Right lung (tissue), 2 donors: ENCODE measurements at regions not wholly inside any gene's neighbourhood (a gene's known extent, or its start where the extent isn't known, plus 50 kb on each side); places are given as distances from the start of the nearest gene placed in this dataset.
A peak's percentile ranks its signal among the peaks of the same experiment; 100 is the strongest.

Experiments
- DNase-seq, 2 donors: peaks; one replicate each; pipeline ENCODE4 v3.0.0-alpha.2; 2013

DNA sequence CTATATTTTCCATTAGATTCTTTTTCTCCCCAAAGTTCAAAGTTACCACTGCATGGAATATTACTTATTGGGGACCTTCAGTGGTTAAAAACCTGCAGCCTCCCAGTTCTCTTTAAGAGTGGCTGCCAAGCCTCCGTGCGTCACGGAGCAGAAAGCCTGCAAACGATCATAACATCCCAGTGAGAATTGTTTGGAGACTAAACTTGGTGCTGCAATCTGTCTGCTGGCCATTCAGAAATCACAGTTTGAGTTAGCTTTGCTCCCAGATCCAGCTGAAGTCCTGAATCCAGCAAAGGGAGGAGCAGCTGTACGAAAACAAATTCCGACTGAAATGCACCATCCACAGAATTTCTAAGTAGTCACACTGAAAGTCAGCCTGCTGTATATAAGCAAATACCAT is 213.5 kb upstream of the PDE10A start:
- peak; percentile 38 to 55 for DNase-seq

DNA sequence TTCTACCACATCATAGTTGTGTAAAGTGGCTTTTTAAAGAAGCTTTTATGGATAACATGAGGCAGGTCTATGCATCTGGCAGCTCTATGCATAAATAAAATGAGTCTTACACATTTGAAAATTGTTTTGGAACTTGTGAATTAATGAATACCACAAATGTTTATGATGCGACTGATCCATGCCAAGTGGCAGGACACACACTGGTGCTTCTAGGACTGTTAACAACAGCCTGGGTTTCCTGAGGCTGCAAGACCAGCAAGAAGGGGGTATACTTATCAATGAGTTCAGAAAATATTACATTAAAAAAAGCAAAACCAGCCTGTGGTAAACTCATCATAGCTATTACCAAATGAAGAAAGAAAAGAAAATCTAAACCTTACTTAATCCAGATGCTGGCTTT is 212.9 kb upstream of the PDE10A start:
- no peak for DNase-seq

DNA sequence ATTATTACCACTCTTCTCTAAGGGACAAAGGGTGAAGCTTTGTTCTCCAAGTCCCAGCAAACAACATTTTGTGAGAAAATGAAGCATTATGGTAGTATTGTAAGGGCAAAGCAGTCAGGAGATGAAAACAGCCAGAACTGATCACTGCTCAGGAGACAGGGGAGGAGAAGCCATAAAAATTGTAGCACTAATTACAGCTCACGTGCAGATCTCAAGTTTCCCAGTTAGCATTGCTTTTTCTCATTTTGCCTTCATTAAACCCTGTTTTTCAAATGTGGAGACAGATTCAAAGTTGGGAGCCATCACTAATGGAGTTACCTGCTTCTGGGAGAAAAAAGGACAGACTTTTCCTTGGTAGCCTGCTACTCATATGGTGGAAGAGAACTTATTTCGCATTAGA is 210.9 kb upstream of the PDE10A start:
- no peak for DNase-seq

DNA sequence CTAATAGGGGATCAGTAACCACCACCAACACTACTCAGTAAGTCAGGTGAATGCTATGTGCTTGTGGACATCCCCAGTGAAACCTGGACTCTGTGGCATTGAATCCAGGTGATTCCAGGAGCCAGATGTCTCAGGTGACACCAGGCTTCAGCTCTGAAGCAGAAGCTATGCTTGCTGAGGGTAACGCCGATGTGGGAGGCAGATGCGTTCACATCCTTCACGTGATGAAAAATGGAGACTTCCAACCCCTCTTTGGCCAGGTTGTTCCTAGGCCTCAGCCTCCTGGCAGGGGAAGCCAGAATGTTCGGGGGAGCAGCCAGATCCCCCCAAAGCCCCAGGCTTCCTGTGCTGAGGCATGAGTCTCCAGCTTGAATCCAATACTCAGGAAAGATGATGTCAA is 209.8 kb upstream of the PDE10A start:
- no peak for DNase-seq

DNA sequence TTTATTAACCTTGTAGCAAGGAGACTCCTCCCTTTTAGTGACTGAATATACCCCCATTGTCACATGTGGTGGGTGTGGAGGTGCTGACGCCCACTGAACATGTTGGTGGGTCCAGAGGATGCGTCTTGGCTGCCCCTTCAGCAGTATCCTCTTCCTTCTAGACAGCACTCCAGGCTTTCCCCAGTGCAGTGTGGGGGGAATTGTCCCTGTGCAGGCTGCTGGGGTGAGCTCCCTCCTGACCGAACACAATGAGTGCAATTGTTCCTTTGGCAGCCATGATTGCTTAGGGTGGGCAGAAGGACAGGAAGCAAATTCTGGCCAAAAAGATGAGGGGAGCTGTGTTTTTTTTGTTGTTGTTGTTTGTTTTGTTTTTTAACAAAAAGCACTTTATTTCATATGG is 209.3 kb upstream of the PDE10A start:
- DNase-seq, result no peak

DNA sequence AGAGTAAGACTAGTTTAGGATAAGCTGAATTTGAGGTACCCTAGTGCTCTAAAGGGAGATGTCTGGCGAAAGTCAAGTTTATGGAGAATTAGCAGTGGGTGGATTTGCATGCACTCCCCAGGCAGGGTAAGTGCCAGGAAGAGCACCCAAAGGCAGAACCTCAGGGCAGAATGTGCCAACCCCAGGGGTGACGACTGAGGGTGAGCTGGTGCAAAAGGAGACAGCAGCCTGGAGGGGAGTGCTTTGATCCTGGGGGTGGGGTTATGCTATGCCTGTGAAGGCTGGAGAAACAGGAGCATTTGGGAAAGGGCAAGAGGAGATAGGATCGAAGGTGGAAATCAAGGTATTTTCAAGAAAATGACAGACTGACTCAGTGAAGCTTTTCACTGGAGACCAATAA is 208.5 kb upstream of the PDE10A start:
- no peak for DNase-seq

DNA sequence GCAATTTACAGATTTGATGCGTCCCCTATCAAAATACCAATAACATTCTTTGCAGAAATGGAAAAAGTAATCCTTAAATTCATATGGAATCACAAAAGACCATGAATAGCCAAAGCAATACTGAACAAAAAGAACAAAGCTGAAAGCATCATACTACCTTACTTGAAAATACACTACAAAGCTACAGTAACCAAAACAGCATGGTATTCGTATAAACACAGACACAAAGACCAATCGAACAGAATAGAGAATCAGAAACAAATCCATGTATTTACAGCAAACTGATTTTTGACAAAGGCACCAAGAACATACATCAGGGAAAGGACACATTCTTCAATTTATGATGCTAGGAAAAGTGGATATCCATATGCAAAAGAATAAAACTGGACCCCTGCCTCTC is 206.5 kb upstream of the PDE10A start:
- DNase-seq, result no peak

DNA sequence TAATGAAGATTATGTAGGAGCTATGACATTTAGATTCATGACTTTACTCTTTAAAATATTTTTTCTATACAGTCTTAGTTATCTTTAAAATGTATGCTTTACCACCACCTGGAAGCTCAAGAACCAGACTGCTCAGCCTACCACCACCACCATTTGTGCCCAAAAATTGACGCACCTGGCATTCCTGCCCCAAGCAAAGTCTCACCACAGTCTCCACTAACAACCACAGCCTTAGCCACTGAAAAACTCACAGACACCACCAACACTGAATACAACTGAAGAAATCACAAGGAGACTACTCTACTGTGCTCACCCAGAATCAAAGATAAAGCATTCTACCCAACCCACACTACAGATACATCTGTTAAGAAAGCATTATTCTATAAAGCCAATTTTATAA is 201.9 kb upstream of the PDE10A start:
- no peak for DNase-seq

DNA sequence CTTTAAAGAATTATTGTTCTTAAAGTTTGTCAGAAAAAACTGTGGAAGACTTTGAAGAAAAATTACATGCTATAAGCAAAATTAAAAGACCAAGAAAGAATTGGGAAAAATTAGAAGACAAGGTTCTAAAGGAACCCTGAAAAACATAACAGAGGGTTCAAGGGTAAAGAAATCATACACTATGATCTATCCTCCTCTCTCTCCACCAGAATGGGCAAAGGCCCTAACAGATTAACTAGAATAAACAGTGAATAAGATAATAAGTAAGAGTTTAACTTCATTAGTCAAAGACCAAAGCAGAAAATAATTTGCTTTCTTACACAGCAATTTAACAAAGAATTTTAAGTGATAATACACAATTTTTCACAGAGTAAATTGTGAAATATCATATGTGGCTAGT is 201.2 kb upstream of the PDE10A start:
- DNase-seq, result no peak

DNA sequence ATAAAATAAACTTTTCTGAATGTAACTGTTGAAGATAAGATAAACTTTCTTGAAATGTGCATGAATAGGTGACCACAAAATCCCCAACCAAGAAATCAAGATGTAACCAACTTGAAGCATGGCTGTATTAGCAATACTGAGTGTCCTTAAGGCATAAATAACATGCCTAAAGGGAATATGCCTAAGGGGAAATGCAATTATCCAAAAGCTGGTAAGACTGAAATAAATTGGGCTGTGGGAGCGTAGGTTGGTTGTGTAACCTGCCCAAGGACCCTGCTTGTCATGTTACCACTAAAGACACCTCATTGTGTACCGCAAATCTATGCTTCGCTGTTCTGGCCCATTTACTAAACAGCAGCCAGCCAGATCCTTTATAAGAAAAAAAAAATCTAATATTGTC is 200.8 kb upstream of the PDE10A start:
- DNase-seq, result no peak

DNA sequence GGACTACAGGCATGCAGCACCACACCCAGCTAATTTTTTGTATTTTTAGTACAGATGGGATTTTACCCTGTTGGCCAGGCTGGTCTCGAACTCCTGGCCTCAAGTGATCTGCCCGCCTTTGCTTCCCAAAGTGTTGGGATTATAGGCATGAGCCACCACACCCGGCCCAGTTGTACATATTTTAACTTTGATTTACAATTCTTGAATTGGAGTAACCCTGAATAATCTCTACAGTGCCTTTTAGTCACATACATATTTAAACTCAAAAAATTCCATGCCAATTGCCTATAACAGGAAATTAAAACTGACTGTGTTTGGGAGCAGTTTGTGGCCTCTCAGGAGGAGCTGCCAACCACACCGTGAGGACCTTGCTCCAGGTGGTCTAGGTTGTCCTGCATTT is 199.8 kb upstream of the PDE10A start:
- DNase-seq, result no peak

DNA sequence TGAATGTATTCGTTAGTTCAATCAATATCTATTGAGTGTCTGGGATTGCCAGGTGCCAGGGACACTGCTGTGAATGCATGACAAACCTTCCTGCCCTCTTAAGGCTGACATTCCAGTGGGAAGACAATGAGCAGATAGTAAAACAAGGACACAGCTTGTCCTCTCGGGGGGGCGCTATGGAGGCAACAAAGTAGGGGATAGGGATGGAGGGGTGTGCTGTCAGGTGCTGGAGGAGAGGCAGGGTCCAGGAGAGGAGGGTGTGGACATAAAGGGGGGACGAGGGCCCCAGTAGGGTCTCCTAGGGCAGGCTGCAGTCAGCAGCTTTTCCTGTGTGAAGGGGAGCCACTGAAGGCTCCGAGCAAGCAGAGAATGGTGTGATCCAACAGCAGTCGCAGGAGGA is 198.2 kb upstream of the PDE10A start:
- DNase-seq, result no peak

DNA sequence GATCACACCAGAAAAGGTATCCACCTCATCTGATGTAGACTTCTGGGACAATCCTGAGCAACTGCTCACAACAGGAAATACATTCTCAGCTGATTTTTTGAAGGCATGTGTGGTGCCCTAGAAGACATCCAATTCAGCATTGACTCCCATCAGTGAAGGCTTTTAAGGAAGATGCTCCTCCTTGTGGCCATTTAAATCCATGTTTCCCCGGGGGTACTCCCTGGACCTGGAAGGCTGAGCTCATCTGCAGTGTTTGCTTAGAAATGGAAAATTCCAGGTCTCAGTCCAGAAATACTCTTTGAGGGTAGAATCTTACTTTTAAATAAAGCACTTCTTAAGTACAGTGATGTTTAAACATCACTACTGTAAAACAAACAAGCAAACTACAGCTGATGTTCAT is 195.5 kb upstream of the PDE10A start:
- DNase-seq, result no peak

DNA sequence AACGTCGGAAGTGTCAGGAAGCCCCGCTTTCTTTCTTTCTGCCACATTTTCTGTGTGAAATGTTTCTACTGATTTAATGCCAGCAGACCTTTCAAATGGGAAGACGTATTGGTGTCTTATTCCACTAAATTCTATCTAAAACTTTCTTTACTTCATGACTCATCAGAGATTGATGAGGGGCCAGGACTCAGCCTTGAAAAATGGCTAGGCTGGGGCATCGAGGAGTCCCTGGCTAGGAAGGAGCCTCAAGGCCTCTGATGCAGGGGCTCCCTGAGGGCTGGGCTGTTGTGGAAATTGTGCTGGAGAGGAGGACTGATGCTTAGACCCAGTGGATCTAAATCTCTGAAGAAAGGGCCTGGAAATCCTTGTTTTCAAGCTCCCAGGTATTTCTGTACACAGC is 192.8 kb upstream of the PDE10A start:
- no peak for DNase-seq

DNA sequence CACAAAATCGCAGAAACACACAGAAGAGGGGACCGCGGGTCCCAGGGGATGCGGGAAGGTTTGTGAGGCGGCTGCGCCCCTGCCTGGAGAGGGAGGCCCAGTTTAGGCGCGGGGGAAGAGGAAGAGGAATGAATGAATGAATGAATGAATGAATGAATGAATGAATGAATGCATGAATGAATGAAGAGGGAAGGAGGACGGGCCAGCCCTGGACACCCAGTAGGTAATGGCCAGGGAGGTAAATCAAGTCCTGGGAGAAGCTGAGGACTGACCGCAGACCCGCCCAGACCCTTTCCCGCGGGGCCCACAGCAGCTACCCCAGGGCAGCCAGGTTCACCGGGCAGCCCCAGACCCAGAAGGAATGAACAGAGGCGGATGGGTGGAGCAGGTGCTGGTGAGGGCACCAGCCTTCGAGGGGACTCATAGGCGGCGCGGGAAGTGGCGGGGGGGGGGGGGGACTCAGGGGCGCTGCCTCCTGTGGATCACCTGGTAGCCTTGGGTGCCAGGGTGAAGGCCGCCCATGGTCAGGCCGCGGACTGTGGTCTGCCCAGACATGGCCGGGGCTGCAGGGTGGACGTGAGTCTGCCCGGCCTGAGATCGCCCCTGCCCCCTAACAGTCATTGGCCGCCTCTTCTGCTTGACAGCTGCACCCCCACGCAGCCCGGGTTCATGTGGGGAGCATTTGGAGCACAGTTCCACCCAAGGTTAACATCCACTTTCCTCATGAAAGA is 192.0 kb upstream of the PDE10A start:
- DNase-seq, result no peak

DNA sequence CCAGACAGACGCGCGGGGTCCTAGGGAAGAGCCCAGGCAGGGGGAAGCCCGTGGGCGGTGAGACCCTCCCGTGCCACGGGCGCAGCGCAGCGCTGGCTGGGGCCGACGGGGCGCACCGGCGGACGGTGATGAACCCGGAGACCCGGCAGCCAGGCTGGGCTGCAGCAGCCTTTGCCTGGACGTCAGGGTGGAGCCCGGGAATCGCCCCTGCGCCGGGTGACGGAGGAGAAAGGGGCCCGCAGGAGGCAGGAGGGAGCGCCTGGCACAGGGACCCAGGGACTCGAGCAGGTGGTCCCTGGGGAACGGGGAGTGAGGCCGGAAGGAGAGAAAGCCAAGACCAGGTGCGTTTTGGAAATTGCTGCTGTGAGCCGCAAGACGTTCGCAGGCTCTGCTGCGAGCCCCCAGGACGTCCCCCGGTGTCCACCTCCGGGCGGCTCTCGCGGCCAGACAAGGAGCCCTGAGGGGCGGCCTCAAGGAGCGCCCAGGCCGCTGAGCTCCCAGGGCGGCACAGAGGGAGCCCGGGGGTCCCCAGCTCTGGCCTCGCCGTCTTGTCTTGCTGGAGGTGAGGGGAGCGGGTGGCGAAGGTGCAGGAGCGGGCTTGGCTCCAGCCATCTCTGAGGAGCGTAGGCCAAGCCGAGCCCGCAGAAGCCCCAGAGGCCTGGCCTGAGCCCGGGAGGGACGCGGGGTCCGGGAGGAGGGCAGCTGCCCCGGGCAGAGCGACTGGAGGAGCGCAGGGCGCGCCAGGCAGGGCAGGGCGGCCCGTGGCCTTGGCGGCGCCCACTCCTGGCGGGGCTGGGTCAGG is 191.2 kb upstream of the PDE10A start:
- no peak for DNase-seq

DNA sequence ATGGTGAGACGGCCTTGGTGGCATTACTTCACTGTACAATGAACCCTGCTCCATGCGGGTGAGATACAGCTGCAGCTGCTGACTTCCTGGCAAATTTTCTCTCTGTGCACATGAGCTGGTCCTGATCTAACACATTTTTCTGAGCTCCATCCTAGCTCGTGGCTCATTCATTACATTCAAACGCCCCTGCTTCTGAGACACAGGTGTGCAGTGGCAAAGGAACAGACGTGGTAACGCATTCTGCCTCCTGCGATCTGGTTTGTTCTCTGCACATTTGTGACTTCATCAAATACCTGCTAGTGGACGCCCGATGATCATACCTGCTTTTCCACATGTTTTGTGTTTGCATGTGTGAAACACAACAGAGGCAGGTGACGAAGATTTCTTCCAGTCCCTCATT is 189.6 kb upstream of the PDE10A start:
- no peak for DNase-seq

DNA sequence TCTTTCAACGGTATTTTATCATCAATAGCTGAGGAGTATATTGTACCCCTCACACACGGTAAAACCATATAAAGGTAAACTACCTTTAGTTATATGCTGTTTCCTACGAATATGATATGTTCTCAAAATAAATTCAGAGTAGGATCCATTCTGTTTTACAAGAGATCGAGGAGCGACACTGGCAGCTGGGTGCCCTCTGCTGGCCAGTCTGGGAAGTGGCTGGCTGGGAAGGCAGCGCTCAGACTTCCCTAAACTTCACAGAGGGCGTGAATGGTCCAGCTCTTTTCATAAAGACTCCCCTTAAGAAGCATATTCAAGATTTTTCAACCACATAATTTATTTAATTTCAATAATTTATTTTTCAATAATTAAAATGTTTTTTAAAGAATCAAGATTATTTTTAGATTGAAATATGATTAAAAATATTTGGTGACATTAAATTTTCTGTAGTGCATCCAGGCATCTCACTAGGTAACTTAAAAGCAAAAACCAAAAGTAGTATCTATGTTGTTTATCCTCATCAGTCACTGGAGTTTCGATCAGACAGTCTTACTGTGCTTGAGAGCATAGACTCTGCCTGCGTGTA is 187.5 kb upstream of the PDE10A start:
- peak in 1 of 2 donors; percentile 66 for DNase-seq

DNA sequence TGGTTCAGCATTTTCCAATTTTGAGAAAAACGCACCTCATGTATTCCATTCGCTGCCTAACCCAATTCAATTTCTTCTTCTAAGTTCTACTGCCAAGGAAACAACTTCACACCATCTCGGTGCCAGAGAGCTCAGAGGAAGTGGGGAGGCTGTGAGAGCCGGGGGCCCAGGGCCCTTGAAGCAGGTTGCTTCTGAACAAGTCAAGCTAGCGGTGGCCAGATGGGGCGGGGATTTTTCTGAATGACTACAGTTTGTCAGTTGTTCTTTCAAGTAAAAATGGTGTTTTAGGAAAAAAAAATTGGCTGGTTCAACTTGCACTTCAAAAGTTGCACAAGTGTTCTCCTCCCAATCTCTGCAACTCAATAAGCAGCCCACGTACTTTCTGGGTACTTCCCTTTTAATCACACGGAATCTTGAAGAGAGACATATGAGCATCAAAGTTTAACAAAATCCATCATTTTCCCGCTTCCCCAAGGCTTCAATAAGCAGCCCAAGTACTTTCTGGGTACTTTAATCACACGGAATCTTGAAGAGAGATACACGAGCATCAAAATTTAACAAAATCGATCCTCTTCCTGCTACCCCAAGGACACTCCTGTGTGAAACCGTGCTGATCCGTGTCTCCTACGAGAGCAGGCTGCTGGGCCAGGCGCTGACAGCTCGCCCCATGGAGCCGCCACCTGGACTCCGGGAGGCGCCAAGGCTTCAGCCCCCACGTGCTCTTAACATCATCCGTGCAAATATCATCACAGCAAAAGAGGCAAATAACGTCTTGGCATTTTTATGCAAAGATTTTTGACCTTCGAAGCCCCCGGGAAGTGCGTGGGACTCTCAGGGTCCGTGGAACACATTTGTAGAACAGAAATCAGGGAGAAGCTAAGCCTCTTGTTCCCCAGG is 186.7 kb upstream of the PDE10A start:
- peak in 1 of 2 donors; percentile 33 for DNase-seq

DNA sequence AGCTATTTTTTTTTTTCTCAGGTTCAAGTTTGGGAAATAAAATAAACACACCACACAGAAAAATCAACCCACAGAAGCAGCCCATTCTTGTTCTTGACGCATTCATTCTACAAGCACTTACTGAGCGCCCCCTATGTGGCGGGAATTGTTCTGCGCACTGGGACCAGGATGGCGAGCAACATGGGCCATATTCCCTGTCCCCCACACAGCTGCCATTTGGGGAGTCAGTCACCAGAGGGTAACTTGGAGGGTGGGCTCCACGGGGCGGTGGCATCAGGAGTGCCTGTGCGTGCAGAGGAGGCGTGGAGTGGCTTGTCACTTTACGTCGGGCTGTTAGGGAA is 185.0 kb upstream of the PDE10A start:
- DNase-seq, result peak in 1 of 2 donors; percentile 36

DNA sequence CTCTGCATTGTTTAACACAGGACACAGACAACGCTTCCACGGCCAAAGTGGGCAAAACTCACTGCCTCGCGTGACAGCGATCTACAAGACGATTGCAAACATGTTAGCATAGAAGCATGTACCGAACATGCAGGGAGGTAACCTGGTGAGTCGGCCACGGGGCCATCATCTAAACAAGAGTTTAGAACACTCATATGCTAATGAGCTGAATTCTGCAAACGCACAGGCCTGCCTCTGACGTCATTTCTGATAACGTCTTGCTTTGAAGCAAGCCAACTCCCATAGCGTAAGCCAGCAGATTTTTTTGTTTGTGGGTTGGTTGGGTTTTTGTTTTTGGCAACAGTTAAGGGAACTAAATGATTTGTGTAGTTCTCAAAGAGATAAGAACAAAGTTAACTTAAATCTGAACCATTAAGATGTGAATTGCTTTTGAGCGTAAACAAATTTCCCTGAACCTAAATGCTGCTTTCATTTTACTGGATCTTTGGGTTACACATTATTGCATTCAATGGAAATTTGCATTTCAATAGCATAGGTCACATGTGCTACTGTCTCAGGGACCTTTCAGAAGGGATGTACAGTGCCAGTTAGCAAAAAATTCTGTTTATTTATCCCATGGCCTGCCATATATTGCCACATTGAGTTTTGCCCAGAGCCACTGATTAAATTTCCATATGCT is 184.5 kb upstream of the PDE10A start:
- DNase-seq, result peak in 1 of 2 donors; percentile 65
